K562 (cell line): ENCODE measurements at regions not wholly inside any gene's neighbourhood (a gene's known extent, or its start where the extent isn't known, plus 50 kb on each side); places are given as distances from the start of the nearest gene placed in this dataset.
"Not testable (repeated sequence)": the region's sequence is repeated elsewhere in the genome, so short reads cannot be mapped to it uniquely, and the experiment has no call there.

Source experiments
- ATAC-seq: fragments of 200-7000 bp; cut with Tn5 transposase; 3 replicates; pipeline ENCODE4 v1.9.1; 2020; ENCODE audit warnings: moderate library complexity
- BruUV-seq: library from RNA; stranded (reverse); fragments of 400-500 nt; replicated peaks from 2 replicates; lab custom pipeline; 2021; lab: Mats Ljungman, UMichigan
- CTCF ChIA-PET: fragments of 300-600 bp; formaldehyde crosslinking; extraction: SDS; loops from one replicate; lab custom pipeline; 2021; ENCODE audit warnings: low intra/inter-chr PET ratio; lab: Yijun Ruan, JAX
- POLR2A ChIA-PET: fragments of 300-600, 350-650 bp; sonication (Branson Sonifier 250); formaldehyde crosslinking; extraction: SDS; loops from one replicate; lab custom pipeline; 2021; ENCODE audit warnings: antibody characterized with exemption, inconsistent platforms; lab: Yijun Ruan, JAX
- DNase-seq, 4 experiments: peaks; one replicate each; pipeline versions ENCODE4 v3.0.0 to v3.0.0-alpha.2; 2011 to 2018; ENCODE audit warnings: low spot score in 3 of 4, mixed read lengths in 3 of 4; ENCODE audit errors: extremely low read depth in 1 of 4
- FAIRE-seq: peaks from 2 replicates; lab custom pipeline; 2011; peaks lifted over from hg19 to GRCh38; lab: Jason Lieb, UNC
- H2AFZ ChIP-seq: 2 replicates; pipeline ENCODE4 v1.6.0; 2011; ENCODE audit warnings: low read depth, low read length, control low read depth, inconsistent platforms
- H3K27ac ChIP-seq: fragments of 200-600 bp; 3 replicates; pipeline ENCODE4 v1.8.0; 2011; ENCODE audit warnings: low read depth, mild to moderate bottlenecking, control low read depth, inconsistent platforms, low read length, moderate library complexity, mixed read lengths; ENCODE audit errors: extremely low read depth
- H3K27me3 ChIP-seq, 2 experiments: fragments of 300-600 bp in 1 of 2; 2 replicates in 1 of 2; 3 replicates in 1 of 2; pipeline versions ENCODE4 v1.6.0 to v1.8.0; 2011; ENCODE audit warnings: inconsistent platforms in 2 of 2, low read length in 2 of 2, mild to moderate bottlenecking in 1 of 2, mixed read lengths in 1 of 2, moderate library complexity in 1 of 2; ENCODE audit not compliant: control insufficient read depth in 2 of 2, insufficient read depth in 2 of 2
- H3K36me3 ChIP-seq: fragments of 300-600 bp; 3 replicates; pipeline ENCODE4 v1.8.0; 2011; ENCODE audit warnings: mild to moderate bottlenecking, low read length, inconsistent platforms; ENCODE audit not compliant: control insufficient read depth, insufficient read depth
- H3K4me1 ChIP-seq, 2 experiments: fragments of 200-600 bp in 1 of 2; replicated peaks in 1 of 2; 2 replicates in 1 of 2; 3 replicates in 1 of 2; pipeline versions ENCODE4 v1.5.1 to v1.8.0; 2011; ENCODE audit warnings: inconsistent platforms in 2 of 2, low read length in 2 of 2, mild to moderate bottlenecking in 1 of 2, mixed read lengths in 1 of 2, moderate library complexity in 1 of 2; ENCODE audit not compliant: control insufficient read depth in 2 of 2, insufficient read depth in 2 of 2
- H3K4me2 ChIP-seq: 2 replicates; pipeline ENCODE4 v1.6.1; 2011; ENCODE audit warnings: low read length, control low read depth, inconsistent platforms, mixed read lengths; ENCODE audit not compliant: insufficient read depth
- H3K4me3 ChIP-seq: fragments of 200-600 bp; sonication (generic), shearing (Covaris generic); 2 replicates; pipeline ENCODE4 v1.5.1; 2016; ENCODE audit warnings: control low read depth, inconsistent platforms
- H3K79me2 ChIP-seq: fragments of 200-600 bp; 3 replicates; pipeline ENCODE4 v1.8.0; 2011; ENCODE audit warnings: low read length, inconsistent platforms; ENCODE audit not compliant: control insufficient read depth, insufficient read depth
- H3K9ac ChIP-seq, 2 experiments: 2 replicates each; pipeline versions ENCODE4 v1.6.0 to v1.6.1; 2011; ENCODE audit warnings: low read depth in 2 of 2, low read length in 2 of 2, control low read depth in 1 of 2, inconsistent platforms in 1 of 2, mild to moderate bottlenecking in 1 of 2, mixed read lengths in 1 of 2; ENCODE audit not compliant: insufficient read depth in 1 of 2
- H3K9me1 ChIP-seq: one replicate; pipeline ENCODE4 v1.6.0; 2011; ENCODE audit warnings: inconsistent platforms, mild to moderate bottlenecking, low read length, moderate library complexity; ENCODE audit not compliant: control insufficient read depth, insufficient read depth
- H3K9me3 ChIP-seq: replicated peaks from 2 replicates; pipeline ENCODE4 v1.5.1; 2011; ENCODE audit warnings: low read depth, low read length, inconsistent platforms; ENCODE audit not compliant: control insufficient read depth, insufficient read depth
- H4K20me1 ChIP-seq: replicated peaks from 2 replicates; pipeline ENCODE4 v1.6.1; 2011; ENCODE audit warnings: low read length, inconsistent platforms, mixed read lengths; ENCODE audit not compliant: control insufficient read depth, insufficient read depth
- SAP30 ChIP-seq: fragments of 200-600 bp; sonication (generic); IDR thresholded peaks from 2 replicates; pipeline ENCODE4 v1.6.1; 2012; ENCODE audit warnings: borderline replicate concordance, low read depth, mild to moderate bottlenecking, moderate library complexity, low read length, control low read depth, inconsistent platforms; ENCODE audit not compliant: insufficient read depth, poor library complexity, severe bottlenecking
- ZFP36 ChIP-seq: fragments of 150-350 bp; IDR thresholded peaks from 2 replicates; pipeline ENCODE4 v1.6.1; 2018; ENCODE audit warnings: low read length, low read depth; ENCODE audit not compliant: partially characterized antibody
- ZNF431 ChIP-seq: sonication (generic); formaldehyde crosslinking; IDR thresholded peaks from 2 replicates; pipeline ENCODE4 v1.8.0; 2022; ENCODE audit warnings: mild to moderate bottlenecking, missing genetic modification reagents
- WGBS: fragments of 100-300 bp; shearing (Covaris generic); methylation state at CpG from one replicate; pipeline ENCODE4 v1.1.6; 2016; ENCODE audit warnings: low coverage, mixed read lengths; ENCODE audit not compliant: insufficient coverage; ENCODE audit errors: missing lambda C conversion rate; 5-methylcytosine and 5-hydroxymethylcytosine counted together
- in situ Hi-C: fragments of 300-500 bp; cut with MboI; formaldehyde crosslinking; loops from 4 replicates; pipeline ENCODE4 v1.15.0; 2018; ENCODE audit warnings: inconsistent platforms, mixed read lengths
- intact Hi-C: fragments of 100-400 bp; cut with micrococcal nuclease; formaldehyde crosslinking; loops from 2 replicates; pipeline ENCODE4 v1.14.2; 2022

- Histone ChIP-seq H3K79me2 (no peaks in the 10 kb centered on the region), H3K9ac (no peak overlapping the region), H2AFZ (no peak overlapping the region), H3K36me3 (no peaks in the 10 kb centered on the region), H3K27ac (no peak overlapping the region), H3K4me3 (no peak overlapping the region), H3K27me3 (no peaks in the 10 kb centered on the region), H3K9me1 (no peaks in the 10 kb centered on the region), H3K4me1 (no peaks in the 10 kb centered on the region)
- intact Hi-C loops: no loop called here
- ChIA-PET CTCF (no interaction called here), POLR2A (no interaction called here)
- in situ Hi-C loops: no loop called here
- no peak for ATAC-seq
- 10% methylated on average over 3 of the region's 3 CpGs for WGBS
- no peak for FAIRE-seq
- no peak for TF ChIP-seq SAP30
- peak; percentile 93 for TF ChIP-seq ZNF431
- TF ChIP-seq, all 486 proteins: peak for 1
- Histone ChIP-seq H3K4me2 (no peak overlapping the region), H3K9me3 (no peaks in the 10 kb centered on the region), H4K20me1 (no peaks in the 10 kb centered on the region)
- no TSS peak for BruUV-seq
- no peak for DNase-seq
Measured at GRCh38 chr5:89524785-89525184, 641.8 kb upstream of the MEF2C start.

GRCh38 chr5:89523867-89524266, 640.9 kb upstream of the MEF2C start:
- CTCF ChIA-PET, H3K9ac ChIP-seq, H2AFZ ChIP-seq, H3K9me3 ChIP-seq, H3K79me2 ChIP-seq, POLR2A ChIA-PET, H3K36me3 ChIP-seq, H3K4me3 ChIP-seq, FAIRE-seq, in situ Hi-C loops, H3K4me1 ChIP-seq, H3K9me1 ChIP-seq, H4K20me1 ChIP-seq, DNase-seq, H3K27ac ChIP-seq, BruUV-seq, ATAC-seq, H3K27me3 ChIP-seq, intact Hi-C loops, H3K4me2 ChIP-seq: not testable (repeated sequence)
- TF ChIP-seq ZNF431 (peak; percentile 95), ZFP36 (peak; percentile 17)
